Ovary (tissue), 7 donors: ENCODE measurements at regions not wholly inside any gene's neighbourhood (a gene's known extent, or its start where the extent isn't known, plus 50 kb on each side); places are given as distances from the start of the nearest gene placed in this dataset.

Experiments used
- DNase-seq, 5 donors: peaks; one replicate each; pipeline ENCODE4 v3.0.0-alpha.2; 2019 to 2020
- H3K27ac ChIP-seq, 2 donors: fragments of 200-600 bp; one replicate each; pipeline versions ENCODE4 v1.5.1 to v1.8.0; 2019 to 2022
- H3K27me3 ChIP-seq: fragments of 200-600 bp; one replicate; pipeline ENCODE4 v1.8.0; 2022
- H3K36me3 ChIP-seq: fragments of 200-600 bp; sonication (generic); one replicate; pipeline ENCODE4 v1.5.1; 2019
- H3K4me1 ChIP-seq: one replicate; pipeline ENCODE4 v1.8.1; 2013; ENCODE audit warnings: mild to moderate bottlenecking, moderate library complexity; ENCODE audit not compliant: insufficient read depth
- H3K4me3 ChIP-seq: fragments of 200-600 bp; sonication (generic); one replicate; pipeline ENCODE4 v1.5.1; 2017
- H3K9me3 ChIP-seq, 2 donors: fragments of 200-600 bp in 1 of 2; sonication (generic) in 1 of 2; one replicate each; pipeline versions ENCODE4 v1.5.1 to v1.8.1; 2013 to 2019; ENCODE audit warnings: mild to moderate bottlenecking in 1 of 2, moderate library complexity in 1 of 2
- EP300 ChIP-seq: sonication (generic); formaldehyde crosslinking; IDR thresholded peaks from one replicate; pipeline ENCODE4 v1.6.1; 2017; ENCODE audit warnings: antibody characterized with exemption
- POLR2A ChIP-seq: fragments of 450-650 bp; IDR thresholded peaks from one replicate; pipeline ENCODE4 v1.6.1; 2017; ENCODE audit warnings: antibody characterized with exemption, mild to moderate bottlenecking, moderate library complexity
- WGBS, 3 donors: extraction: QIAGEN DNeasy Blood & Tissue Kit in 1 of 3; methylation state at CpG; one replicate each; pipeline versions ENCODE4 v1.1.5 to v1.1.7; 2013 to 2017; 5-methylcytosine and 5-hydroxymethylcytosine counted together
- intact Hi-C, 4 donors: fragments of 100-400 bp; cut with DNase I; formaldehyde crosslinking; loops; one replicate each; pipeline versions ENCODE4 v1.11.0 to v1.15.1; 2022 to 2023
- TF ChIP-seq, protein P1 (sequence below), 3 donors: fragments of 450-650 bp in 2 of 3; fragments of 200-600 bp in 1 of 3; IDR thresholded peaks; one replicate each; pipeline versions ENCODE4 v1.5.1 to v1.8.0; 2016 to 2022; ENCODE audit warnings: antibody characterized with exemption in 3 of 3, mild to moderate bottlenecking in 1 of 3
- donor health status: DM: no; HTN: no; CAD: no; lungs with moderate emphysema.
- donor health status: DM: no; HTN: no; CAD: no.
- donor health status: Bipolar disorder and iron deficiency.
- donor health status: DM: no; HTN: no; CAD: no.
- donor health status: DM: yes; HTN: yes; CAD: no.

DNA sequence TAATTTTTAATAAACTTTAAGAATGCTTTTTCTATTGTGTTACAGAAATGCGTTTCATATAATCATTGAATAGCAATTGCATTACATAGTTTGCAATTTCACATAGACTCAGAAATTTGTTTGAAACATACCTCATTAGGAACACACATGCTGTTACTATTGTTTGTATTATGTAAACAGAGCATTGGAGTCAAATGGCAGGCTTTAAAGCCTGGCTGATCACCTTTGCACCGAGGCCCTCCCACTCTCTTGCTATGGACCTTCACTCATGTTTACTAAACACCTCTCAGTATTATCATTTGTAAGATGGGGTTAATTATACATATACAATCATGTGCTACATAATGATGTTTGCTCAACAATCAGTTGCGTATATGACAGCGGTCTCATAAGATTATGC lies 203.6 kb upstream of the NPSR1 start:
- Histone ChIP-seq H3K27ac (no peak overlapping the region), H3K4me1 (no peaks in the 10 kb centered on the region), H3K27me3 (no peaks in the 10 kb centered on the region), H3K9me3 (no peaks in the 10 kb centered on the region), H3K36me3 (no peaks in the 10 kb centered on the region), H3K4me3 (no peak overlapping the region)
- TF ChIP-seq EP300 (no peak), POLR2A (no peak)
- TF ChIP-seq, protein P1, sequence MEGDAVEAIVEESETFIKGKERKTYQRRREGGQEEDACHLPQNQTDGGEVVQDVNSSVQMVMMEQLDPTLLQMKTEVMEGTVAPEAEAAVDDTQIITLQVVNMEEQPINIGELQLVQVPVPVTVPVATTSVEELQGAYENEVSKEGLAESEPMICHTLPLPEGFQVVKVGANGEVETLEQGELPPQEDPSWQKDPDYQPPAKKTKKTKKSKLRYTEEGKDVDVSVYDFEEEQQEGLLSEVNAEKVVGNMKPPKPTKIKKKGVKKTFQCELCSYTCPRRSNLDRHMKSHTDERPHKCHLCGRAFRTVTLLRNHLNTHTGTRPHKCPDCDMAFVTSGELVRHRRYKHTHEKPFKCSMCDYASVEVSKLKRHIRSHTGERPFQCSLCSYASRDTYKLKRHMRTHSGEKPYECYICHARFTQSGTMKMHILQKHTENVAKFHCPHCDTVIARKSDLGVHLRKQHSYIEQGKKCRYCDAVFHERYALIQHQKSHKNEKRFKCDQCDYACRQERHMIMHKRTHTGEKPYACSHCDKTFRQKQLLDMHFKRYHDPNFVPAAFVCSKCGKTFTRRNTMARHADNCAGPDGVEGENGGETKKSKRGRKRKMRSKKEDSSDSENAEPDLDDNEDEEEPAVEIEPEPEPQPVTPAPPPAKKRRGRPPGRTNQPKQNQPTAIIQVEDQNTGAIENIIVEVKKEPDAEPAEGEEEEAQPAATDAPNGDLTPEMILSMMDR (IDR thresholded peaks at IDR 0.05) = no peak
- intact Hi-C loops = no loop called here
- WGBS, 3 donors = 84 to 88% (median 86%) methylated on average over 4 of the region's 4 CpGs
- no peak for DNase-seq

DNA sequence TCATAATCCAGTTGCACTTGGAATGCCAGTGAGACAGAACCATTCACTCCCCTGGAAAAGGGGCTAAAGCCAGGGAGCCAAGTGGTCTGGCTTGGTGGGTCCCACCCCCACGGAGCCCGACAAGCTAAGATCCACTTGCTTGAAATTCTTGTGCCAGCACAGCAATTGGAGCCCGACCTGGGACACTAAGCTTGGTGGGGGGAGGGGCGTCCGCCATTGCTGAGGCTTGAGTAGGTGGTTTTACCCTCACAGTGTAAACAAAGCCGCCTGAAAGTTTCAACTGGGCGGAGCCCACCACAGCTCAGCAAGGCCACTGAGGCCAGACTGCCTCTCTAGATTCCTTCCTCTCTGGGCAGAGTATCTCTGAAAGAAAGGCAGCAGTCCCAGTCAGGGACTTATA lies 200.7 kb upstream of the NPSR1 start:
- intact Hi-C loops = no loop called here
- Histone ChIP-seq H3K27me3 (no peaks in the 10 kb centered on the region), H3K9me3 (no peaks in the 10 kb centered on the region), H3K4me3 (no peak overlapping the region), H3K4me1 (no peaks in the 10 kb centered on the region), H3K36me3 (no peaks in the 10 kb centered on the region), H3K27ac (no peak overlapping the region)
- TF ChIP-seq EP300 (no peak), POLR2A (no peak)
- TF ChIP-seq, protein P1 (IDR thresholded peaks at IDR 0.05) = no peak
- 82 to 87% (median 84%) methylated on average over 7 of the region's 7 CpGs for WGBS, 3 donors
- no peak for DNase-seq

DNA sequence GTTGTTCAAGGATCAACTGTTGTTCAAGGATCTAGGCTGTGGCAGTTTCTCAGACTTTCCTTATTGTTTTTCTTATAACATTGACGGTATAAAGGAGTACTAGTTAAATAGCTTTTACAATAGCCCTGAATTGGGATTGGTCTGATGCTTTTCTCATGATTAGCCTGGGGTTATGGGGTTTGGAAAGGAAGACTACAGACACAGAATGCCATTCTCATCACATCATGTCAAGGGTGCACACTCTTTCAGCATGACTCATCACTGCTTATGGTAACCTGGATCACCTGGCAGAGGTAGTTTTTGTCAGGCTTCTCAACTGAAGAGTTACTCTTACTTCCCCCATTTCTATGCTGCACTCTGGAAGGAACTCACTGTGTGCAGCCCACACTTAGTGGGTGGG lies 194.2 kb upstream of the NPSR1 start:
- no peaks in the 10 kb centered on the region for H3K36me3 ChIP-seq
- H3K4me3 ChIP-seq = no peak overlapping the region
- WGBS, 3 donors = 79 to 81% (median 81%) methylated on average over 1 of the region's 1 CpG
- intact Hi-C loops = no loop called here
- no peak overlapping the region for H3K27ac ChIP-seq
- no peak for DNase-seq
- no peaks in the 10 kb centered on the region for H3K4me1 ChIP-seq
- no peaks in the 10 kb centered on the region for H3K27me3 ChIP-seq
- no peaks in the 10 kb centered on the region for H3K9me3 ChIP-seq
- TF ChIP-seq, protein P1 (IDR thresholded peaks at IDR 0.05) = no peak
- TF ChIP-seq EP300 = no peak
- no peak for TF ChIP-seq POLR2A

DNA sequence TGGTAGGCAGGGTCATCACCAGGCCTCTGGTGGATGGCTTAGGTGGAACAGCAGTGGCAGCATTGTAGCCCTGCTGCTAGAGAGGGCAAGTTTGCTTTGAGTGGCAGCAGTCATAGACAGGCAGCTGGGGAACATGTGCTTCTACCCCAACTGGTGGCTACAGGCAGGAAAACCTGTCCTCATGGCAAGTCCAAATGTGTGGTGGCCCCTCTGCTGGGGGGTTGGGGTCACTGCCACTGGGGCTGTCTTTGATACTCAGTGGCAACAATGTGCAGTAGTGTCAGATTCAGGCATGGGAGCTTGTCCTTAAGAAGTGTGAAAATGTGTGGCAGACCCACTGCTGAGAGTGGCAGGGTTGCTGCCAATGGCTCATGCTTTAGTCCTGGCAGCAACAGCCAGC lies 186.2 kb upstream of the NPSR1 start:
- H3K9me3 ChIP-seq = no peaks in the 10 kb centered on the region
- H3K36me3 ChIP-seq = no peaks in the 10 kb centered on the region
- intact Hi-C loops = no loop called here
- no peaks in the 10 kb centered on the region for H3K4me1 ChIP-seq
- no peak for DNase-seq
- no peak overlapping the region for H3K4me3 ChIP-seq
- no peaks in the 10 kb centered on the region for H3K27me3 ChIP-seq
- TF ChIP-seq, protein P1 (IDR thresholded peaks at IDR 0.05) = no peak
- no peak for TF ChIP-seq POLR2A
- no peak for TF ChIP-seq EP300
- no peak overlapping the region for H3K27ac ChIP-seq

DNA sequence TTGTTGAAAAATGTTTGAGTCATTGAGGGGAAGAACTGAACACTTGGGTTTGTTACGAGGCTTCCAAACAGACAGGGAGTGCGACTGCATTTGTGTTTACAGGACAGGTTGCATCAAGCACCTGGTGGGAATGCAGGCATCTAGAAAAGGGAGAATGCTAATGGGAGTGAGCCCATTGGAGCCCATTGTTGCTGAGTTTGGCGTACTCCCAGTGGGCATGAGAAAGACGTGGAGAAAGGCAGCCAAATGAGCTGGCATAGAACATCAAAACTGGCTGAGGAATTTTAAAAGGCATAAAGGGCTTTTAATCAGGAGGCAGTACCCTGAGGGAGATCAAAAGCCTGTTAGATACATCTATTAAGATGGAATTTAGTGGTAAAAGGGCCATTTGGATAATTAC lies 171.6 kb upstream of the NPSR1 start:
- WGBS, 3 donors = 66 to 76% (median 68%) methylated on average over 4 of the region's 4 CpGs
- intact Hi-C loops = no loop called here
- Histone ChIP-seq H3K27me3 (no peaks in the 10 kb centered on the region), H3K4me3 (no peak overlapping the region), H3K4me1 (no peaks in the 10 kb centered on the region), H3K27ac (no peak overlapping the region), H3K36me3 (no peaks in the 10 kb centered on the region), H3K9me3 (no peaks in the 10 kb centered on the region)
- DNase-seq = no peak
- TF ChIP-seq POLR2A (no peak), EP300 (no peak)
- TF ChIP-seq, protein P1 (IDR thresholded peaks at IDR 0.05) = no peak
